ENCODE measurements at regions not wholly inside any gene's neighbourhood (a gene's known extent, or its start where the extent isn't known, plus 50 kb on each side); places are given as distances from the start of the nearest gene placed in this dataset.

DNA sequence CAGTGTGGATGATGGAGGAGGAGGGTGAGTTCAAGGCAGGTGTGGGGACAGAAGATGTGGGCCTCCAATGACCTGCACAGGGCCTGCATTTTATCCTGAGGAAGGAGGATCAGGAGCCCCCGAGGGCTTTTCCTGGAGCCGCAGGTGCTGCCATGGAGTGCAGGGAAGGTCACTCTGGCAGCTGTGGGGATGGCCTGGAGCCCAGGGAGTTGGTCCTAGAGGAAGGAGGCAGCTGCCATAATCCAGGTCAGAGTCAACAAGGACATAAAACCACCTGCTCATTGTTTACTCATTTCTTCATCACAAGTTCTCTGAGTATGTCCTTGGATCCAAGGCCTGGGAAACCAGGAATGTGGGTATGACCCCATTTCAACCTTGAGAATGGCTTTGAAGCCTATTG is 87.2 kb downstream of the SCGB2B2 start:
- TF ChIP-seq TAF1 (IDR thresholded peaks at IDR 0.05; ENCODE audit: borderline replicate concordance, insufficient read depth, low read length) (no peak), POLR2AphosphoS5 (IDR thresholded peaks at IDR 0.05; ENCODE audit: low read depth, low read length) (no peak), FOXP2 (optimal IDR thresholded peaks at IDR 0.05; ENCODE audit: borderline replicate concordance, extremely low read depth, extremely low read length, insufficient read depth) (no peak), SIN3A (IDR thresholded peaks at IDR 0.05; ENCODE audit: borderline replicate concordance, insufficient read depth, low read length) (no peak)
- TF ChIP-seq, protein P1, sequence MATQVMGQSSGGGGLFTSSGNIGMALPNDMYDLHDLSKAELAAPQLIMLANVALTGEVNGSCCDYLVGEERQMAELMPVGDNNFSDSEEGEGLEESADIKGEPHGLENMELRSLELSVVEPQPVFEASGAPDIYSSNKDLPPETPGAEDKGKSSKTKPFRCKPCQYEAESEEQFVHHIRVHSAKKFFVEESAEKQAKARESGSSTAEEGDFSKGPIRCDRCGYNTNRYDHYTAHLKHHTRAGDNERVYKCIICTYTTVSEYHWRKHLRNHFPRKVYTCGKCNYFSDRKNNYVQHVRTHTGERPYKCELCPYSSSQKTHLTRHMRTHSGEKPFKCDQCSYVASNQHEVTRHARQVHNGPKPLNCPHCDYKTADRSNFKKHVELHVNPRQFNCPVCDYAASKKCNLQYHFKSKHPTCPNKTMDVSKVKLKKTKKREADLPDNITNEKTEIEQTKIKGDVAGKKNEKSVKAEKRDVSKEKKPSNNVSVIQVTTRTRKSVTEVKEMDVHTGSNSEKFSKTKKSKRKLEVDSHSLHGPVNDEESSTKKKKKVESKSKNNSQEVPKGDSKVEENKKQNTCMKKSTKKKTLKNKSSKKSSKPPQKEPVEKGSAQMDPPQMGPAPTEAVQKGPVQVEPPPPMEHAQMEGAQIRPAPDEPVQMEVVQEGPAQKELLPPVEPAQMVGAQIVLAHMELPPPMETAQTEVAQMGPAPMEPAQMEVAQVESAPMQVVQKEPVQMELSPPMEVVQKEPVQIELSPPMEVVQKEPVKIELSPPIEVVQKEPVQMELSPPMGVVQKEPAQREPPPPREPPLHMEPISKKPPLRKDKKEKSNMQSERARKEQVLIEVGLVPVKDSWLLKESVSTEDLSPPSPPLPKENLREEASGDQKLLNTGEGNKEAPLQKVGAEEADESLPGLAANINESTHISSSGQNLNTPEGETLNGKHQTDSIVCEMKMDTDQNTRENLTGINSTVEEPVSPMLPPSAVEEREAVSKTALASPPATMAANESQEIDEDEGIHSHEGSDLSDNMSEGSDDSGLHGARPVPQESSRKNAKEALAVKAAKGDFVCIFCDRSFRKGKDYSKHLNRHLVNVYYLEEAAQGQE (IDR thresholded peaks at IDR 0.05; ENCODE audit: insufficient read depth in 1 of 2, low read depth in 2 of 2, low read length in 2 of 2) = no peak

DNA sequence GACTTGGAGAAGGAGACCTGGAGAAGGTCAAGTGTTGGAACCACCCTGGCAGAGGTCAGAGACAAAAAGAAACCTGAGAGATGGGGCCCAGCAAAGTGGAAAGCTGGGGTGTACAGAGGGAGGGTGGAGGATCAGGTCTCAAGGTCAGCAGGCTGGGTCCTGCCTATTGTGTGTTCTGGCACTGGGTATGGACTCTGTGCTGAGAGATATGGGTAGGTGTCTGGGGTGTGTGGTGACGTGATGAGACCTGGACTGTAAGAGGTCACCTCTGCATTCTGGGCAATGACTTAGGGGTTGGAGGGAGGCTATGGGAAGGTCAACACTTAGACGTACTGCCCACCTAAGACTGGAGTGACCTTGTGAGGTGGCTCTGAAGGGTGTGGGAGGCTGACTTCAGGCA is 88.1 kb downstream of the SCGB2B2 start:
- TF ChIP-seq, protein P1 (IDR thresholded peaks at IDR 0.05; ENCODE audit: insufficient read depth in 1 of 2, low read depth in 2 of 2, low read length in 2 of 2) = no peak
- TF ChIP-seq TAF1 (IDR thresholded peaks at IDR 0.05; ENCODE audit: borderline replicate concordance, insufficient read depth, low read length) (no peak), SIN3A (IDR thresholded peaks at IDR 0.05; ENCODE audit: borderline replicate concordance, insufficient read depth, low read length) (no peak), POLR2AphosphoS5 (IDR thresholded peaks at IDR 0.05; ENCODE audit: low read depth, low read length) (no peak), FOXP2 (optimal IDR thresholded peaks at IDR 0.05; ENCODE audit: borderline replicate concordance, extremely low read depth, extremely low read length, insufficient read depth) (no peak)

DNA sequence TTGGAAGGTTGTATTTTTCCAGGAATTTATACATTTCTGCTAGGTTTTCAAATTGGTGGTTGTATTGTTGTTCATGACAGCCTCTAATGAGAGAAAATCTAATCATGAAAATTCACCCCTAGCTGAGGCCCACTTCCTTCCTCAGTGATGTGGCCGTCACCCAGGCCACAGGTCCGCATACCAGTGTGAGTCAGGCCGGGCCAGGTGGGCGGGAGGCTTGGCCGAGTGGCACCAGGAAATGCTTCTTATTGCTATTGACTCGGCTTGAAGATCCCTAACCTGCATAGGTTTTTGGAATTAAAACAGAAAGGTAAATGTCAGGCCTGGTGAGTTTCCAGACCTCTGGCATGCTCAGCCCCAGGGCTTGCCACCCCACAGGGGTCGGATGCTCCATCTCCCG is 88.7 kb downstream of the SCGB2B2 start:
- TF ChIP-seq SIN3A (IDR thresholded peaks at IDR 0.05; ENCODE audit: borderline replicate concordance, insufficient read depth, low read length) (no peak), TAF1 (IDR thresholded peaks at IDR 0.05; ENCODE audit: borderline replicate concordance, insufficient read depth, low read length) (no peak), POLR2AphosphoS5 (IDR thresholded peaks at IDR 0.05; ENCODE audit: low read depth, low read length) (no peak), FOXP2 (optimal IDR thresholded peaks at IDR 0.05; ENCODE audit: borderline replicate concordance, extremely low read depth, extremely low read length, insufficient read depth) (no peak)
- TF ChIP-seq, protein P1 (IDR thresholded peaks at IDR 0.05; ENCODE audit: insufficient read depth in 1 of 2, low read depth in 2 of 2, low read length in 2 of 2) = no peak

DNA sequence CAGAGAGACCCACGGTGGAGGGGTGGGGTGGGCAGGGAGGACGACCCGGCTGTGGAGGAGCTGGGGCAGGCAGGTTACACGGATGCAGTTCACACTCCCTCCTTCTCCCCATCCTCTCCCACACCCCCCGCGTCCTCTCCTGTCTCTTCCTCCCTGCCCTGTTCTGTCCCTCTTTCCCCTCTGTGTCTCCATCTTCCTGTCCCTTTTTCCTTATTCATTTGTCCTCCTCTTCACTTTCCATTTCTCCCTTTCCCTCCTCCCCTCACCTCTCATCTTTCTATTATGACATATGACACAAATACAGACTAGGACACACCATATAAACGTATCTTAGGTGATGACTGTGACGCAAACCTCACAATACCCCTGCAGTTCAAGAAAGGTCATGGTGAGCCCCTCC is 96.6 kb downstream of the SCGB2B2 start:
- TF ChIP-seq FOXP2 (optimal IDR thresholded peaks at IDR 0.05; ENCODE audit: borderline replicate concordance, extremely low read depth, extremely low read length, insufficient read depth) (no peak), SIN3A (IDR thresholded peaks at IDR 0.05; ENCODE audit: borderline replicate concordance, insufficient read depth, low read length) (no peak), TAF1 (IDR thresholded peaks at IDR 0.05; ENCODE audit: borderline replicate concordance, insufficient read depth, low read length) (no peak), POLR2AphosphoS5 (IDR thresholded peaks at IDR 0.05; ENCODE audit: low read depth, low read length) (no peak)
- TF ChIP-seq, protein P1 (IDR thresholded peaks at IDR 0.05; ENCODE audit: insufficient read depth in 1 of 2, low read depth in 2 of 2, low read length in 2 of 2) = no peak

DNA sequence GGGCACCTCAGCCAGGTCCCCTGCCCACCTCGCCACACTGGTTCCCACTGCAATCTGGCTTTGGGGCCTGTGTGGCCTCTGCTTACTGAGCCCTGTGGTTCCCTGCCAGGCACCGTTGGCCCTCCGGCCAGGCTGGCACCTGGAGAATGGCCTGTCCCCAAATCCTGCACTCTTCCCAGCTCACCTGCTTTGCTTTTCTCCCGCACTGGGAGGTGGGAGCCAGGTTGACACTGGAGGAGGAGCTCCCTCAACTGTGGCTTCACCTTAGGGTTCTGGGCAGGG is 97.0 kb downstream of the SCGB2B2 start:
- no peak for TF ChIP-seq TAF1 (IDR thresholded peaks at IDR 0.05; ENCODE audit: borderline replicate concordance, insufficient read depth, low read length)
- TF ChIP-seq, protein P1 (IDR thresholded peaks at IDR 0.05; ENCODE audit: insufficient read depth in 1 of 2, low read depth in 2 of 2, low read length in 2 of 2) = no peak
- no peak for TF ChIP-seq FOXP2 (optimal IDR thresholded peaks at IDR 0.05; ENCODE audit: borderline replicate concordance, extremely low read depth, extremely low read length, insufficient read depth)
- TF ChIP-seq SIN3A (IDR thresholded peaks at IDR 0.05; ENCODE audit: borderline replicate concordance, insufficient read depth, low read length) = no peak
- TF ChIP-seq POLR2AphosphoS5 (IDR thresholded peaks at IDR 0.05; ENCODE audit: low read depth, low read length) = no peak

Data from PFSK-1 (cell line).